ENCODE measurements at regions not wholly inside any gene's neighbourhood (a gene's known extent, or its start where the extent isn't known, plus 50 kb on each side); places are given as distances from the start of the nearest gene placed in this dataset.

DNA sequence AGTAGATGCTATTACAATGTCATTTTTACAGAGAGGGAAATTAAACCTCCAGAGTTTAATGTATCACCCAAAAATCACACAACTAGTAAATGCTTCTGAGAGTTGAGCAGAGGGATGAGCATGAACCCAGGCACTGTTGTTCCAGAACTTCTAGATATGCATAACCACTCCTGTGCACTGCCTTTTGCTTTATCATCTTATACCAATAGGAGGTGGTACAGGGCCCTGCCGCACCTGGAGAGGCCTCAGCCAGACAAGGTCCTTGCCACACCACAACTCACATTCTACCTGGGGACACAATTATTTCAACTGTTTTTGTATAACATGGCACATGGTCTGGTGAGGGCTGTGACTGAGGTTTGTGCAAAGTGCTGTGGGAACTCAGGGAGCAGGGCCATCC is 78.5 kb upstream of the NTRK3 start:
- TF ChIP-seq EZH2 (IDR thresholded peaks at IDR 0.05; ENCODE audit: borderline replicate concordance, low read length) = no peak
- TF ChIP-seq, protein P1, sequence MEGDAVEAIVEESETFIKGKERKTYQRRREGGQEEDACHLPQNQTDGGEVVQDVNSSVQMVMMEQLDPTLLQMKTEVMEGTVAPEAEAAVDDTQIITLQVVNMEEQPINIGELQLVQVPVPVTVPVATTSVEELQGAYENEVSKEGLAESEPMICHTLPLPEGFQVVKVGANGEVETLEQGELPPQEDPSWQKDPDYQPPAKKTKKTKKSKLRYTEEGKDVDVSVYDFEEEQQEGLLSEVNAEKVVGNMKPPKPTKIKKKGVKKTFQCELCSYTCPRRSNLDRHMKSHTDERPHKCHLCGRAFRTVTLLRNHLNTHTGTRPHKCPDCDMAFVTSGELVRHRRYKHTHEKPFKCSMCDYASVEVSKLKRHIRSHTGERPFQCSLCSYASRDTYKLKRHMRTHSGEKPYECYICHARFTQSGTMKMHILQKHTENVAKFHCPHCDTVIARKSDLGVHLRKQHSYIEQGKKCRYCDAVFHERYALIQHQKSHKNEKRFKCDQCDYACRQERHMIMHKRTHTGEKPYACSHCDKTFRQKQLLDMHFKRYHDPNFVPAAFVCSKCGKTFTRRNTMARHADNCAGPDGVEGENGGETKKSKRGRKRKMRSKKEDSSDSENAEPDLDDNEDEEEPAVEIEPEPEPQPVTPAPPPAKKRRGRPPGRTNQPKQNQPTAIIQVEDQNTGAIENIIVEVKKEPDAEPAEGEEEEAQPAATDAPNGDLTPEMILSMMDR (conservative IDR thresholded peaks at IDR 0.05 in 1 of 2, IDR thresholded peaks at IDR 0.05 in 1 of 2; ENCODE audit: extremely low read depth in 1 of 2, insufficient read depth in 1 of 2, low read depth in 1 of 2, low read length in 2 of 2) = no peak
